HCT116 (cell line): ENCODE measurements at regions not wholly inside any gene's neighbourhood (a gene's known extent, or its start where the extent isn't known, plus 50 kb on each side); places are given as distances from the start of the nearest gene placed in this dataset.

ENCODE experiments used
- ATAC-seq: fragments of 200-7000 bp; cut with Tn5 transposase; 2 replicates; pipeline ENCODE4 v1.9.1; 2020; ENCODE audit warnings: mild to moderate bottlenecking, moderate library complexity
- BruUV-seq: library from RNA; stranded (reverse); fragments of 400-500 nt; replicated peaks from 2 replicates; lab custom pipeline; 2021; lab: Mats Ljungman, UMichigan
- CTCF ChIA-PET: fragments of 300-600 bp; sonication (Branson Sonifier 250); formaldehyde crosslinking; loops from one replicate; lab custom pipeline; 2021; ENCODE audit warnings: antibody characterized with exemption; lab: Charles Lee
- POLR2A ChIA-PET: fragments of 300-600, 350-600 bp; sonication (Branson Sonifier 250); formaldehyde crosslinking; loops from one replicate; lab custom pipeline; 2021; ENCODE audit warnings: antibody characterized with exemption; lab: Charles Lee
- RAD21 ChIA-PET, 2 experiments: fragments of 300-600 bp; sonication (Branson Sonifier 250); formaldehyde crosslinking; loops; one replicate each; lab custom pipeline; 2023; ENCODE audit warnings: low total read pairs in 2 of 2; ENCODE audit not compliant: uncharacterized antibody in 2 of 2, unreplicated experiment in 2 of 2, low non-redundant PET in 1 of 2; lab: Charles Lee
- DNase-seq: peaks from one replicate; pipeline ENCODE4 v3.0.0-alpha.2; 2010; ENCODE audit warnings: low read depth, low spot score
- H2AFZ ChIP-seq: fragments of 200-600 bp; shearing (Covaris generic), sonication (generic); 2 replicates; pipeline ENCODE4 v1.6.1; 2017; ENCODE audit warnings: low read depth, mixed run types, mixed read lengths, antibody characterized with exemption, low read length; ENCODE audit not compliant: poor library complexity, severe bottlenecking
- H3K27ac ChIP-seq: 2 replicates; pipeline ENCODE4 v1.5.1; 2012; ENCODE audit warnings: low read depth, low read length
- H3K27me3 ChIP-seq: fragments of 200-600 bp; sonication (generic); 2 replicates; pipeline ENCODE4 v1.6.1; 2016; ENCODE audit warnings: mixed run types, low read length, mixed read lengths; ENCODE audit not compliant: insufficient read depth
- H3K36me3 ChIP-seq, 2 experiments: fragments of 200-500 bp in 1 of 2; fragments of 200-600 bp in 1 of 2; sonication (Bioruptor generic) in 1 of 2; sonication (generic) in 1 of 2; 2 replicates each; pipeline versions ENCODE4 v1.5.1 to v1.6.1; 2014 to 2016; ENCODE audit warnings: low read length in 2 of 2, inconsistent platforms in 1 of 2, mixed read lengths in 1 of 2, mixed run types in 1 of 2; ENCODE audit not compliant: insufficient read depth in 2 of 2, control insufficient read depth in 1 of 2
- H3K4me1 ChIP-seq, 2 experiments: fragments of 200-600 bp in 1 of 2; sonication (generic) in 1 of 2; 2 replicates each; pipeline versions ENCODE4 v1.5.1 to v1.6.1; 2012 to 2017; ENCODE audit warnings: low read length in 2 of 2, inconsistent platforms in 1 of 2, mild to moderate bottlenecking in 1 of 2, mixed read lengths in 1 of 2, mixed run types in 1 of 2, moderate library complexity in 1 of 2; ENCODE audit not compliant: insufficient read depth in 2 of 2, control insufficient read depth in 1 of 2
- H3K4me2 ChIP-seq: fragments of 200-600 bp; sonication (generic); 2 replicates; pipeline ENCODE4 v1.6.1; 2017; ENCODE audit warnings: mixed run types, low read length, mixed read lengths
- H3K4me3 ChIP-seq, 2 experiments: fragments of 200-600 bp in 1 of 2; sonication (generic) in 1 of 2; replicated peaks in 1 of 2; 2 replicates each; pipeline ENCODE4 v1.5.1; 2011 to 2016; ENCODE audit warnings: low read length in 2 of 2, control low read depth in 1 of 2, low read depth in 1 of 2, mild to moderate bottlenecking in 1 of 2, mixed read lengths in 1 of 2, mixed run types in 1 of 2
- H3K79me2 ChIP-seq: fragments of 200-600 bp; sonication (generic); 2 replicates; pipeline ENCODE4 v1.6.1; 2017; ENCODE audit warnings: mild to moderate bottlenecking, mixed run types, low read length, moderate library complexity, mixed read lengths; ENCODE audit not compliant: insufficient read depth
- H3K9ac ChIP-seq: fragments of 200-600 bp; sonication (generic); 2 replicates; pipeline ENCODE4 v1.6.1; 2016; ENCODE audit warnings: low read length, mixed read lengths
- H3K9me2 ChIP-seq: fragments of 200-600 bp; sonication (generic), shearing (Covaris generic); 2 replicates; pipeline ENCODE4 v1.6.1; 2017; ENCODE audit warnings: mixed run types, mild to moderate bottlenecking, moderate library complexity; ENCODE audit not compliant: insufficient read depth
- H3K9me3 ChIP-seq, 2 experiments: fragments of 200-500 bp in 1 of 2; fragments of 200-600 bp in 1 of 2; sonication (Bioruptor generic) in 1 of 2; sonication (generic) in 1 of 2; 2 replicates each; pipeline ENCODE4 v1.6.1; 2014 to 2017; ENCODE audit warnings: low read length in 2 of 2, mixed read lengths in 2 of 2, inconsistent platforms in 1 of 2, low read depth in 1 of 2, mild to moderate bottlenecking in 1 of 2, mixed run types in 1 of 2, moderate library complexity in 1 of 2; ENCODE audit not compliant: control insufficient read depth in 1 of 2, insufficient read depth in 1 of 2
- H4K20me1 ChIP-seq: fragments of 200-600 bp; sonication (generic), shearing (Covaris generic); 2 replicates; pipeline ENCODE4 v1.6.1; 2017; ENCODE audit warnings: mixed run types, mild to moderate bottlenecking, moderate library complexity; ENCODE audit not compliant: insufficient read depth
- CBX3 ChIP-seq: IDR thresholded peaks from 2 replicates; pipeline ENCODE4 v1.6.1; 2012; ENCODE audit warnings: low read depth
- EGR1 ChIP-seq: IDR thresholded peaks from 2 replicates; pipeline ENCODE4 v1.6.1; 2012; ENCODE audit warnings: low read depth
- ELF1 ChIP-seq: IDR thresholded peaks from 2 replicates; pipeline ENCODE4 v1.6.1; 2012; ENCODE audit warnings: low read depth, borderline replicate concordance
- EZH2 ChIP-seq: fragments of 200-600 bp; sonication (generic); IDR thresholded peaks from 2 replicates; pipeline ENCODE4 v1.6.1; 2017; ENCODE audit warnings: antibody characterized with exemption, mixed run types
- EZH2phosphoT487 ChIP-seq: fragments of 200-600 bp; IDR thresholded peaks from 2 replicates; pipeline ENCODE4 v1.6.1; 2018; ENCODE audit warnings: antibody characterized with exemption, borderline replicate concordance
- JUND ChIP-seq: IDR thresholded peaks from 2 replicates; pipeline ENCODE4 v1.6.1; 2012
- POLR2A ChIP-seq: IDR thresholded peaks from 2 replicates; pipeline ENCODE4 v1.7.0; 2011; ENCODE audit warnings: borderline replicate concordance; ENCODE audit not compliant: insufficient read depth, insufficient read length; ENCODE audit errors: extremely low read depth
- POLR2AphosphoS5 ChIP-seq: IDR thresholded peaks from 2 replicates; pipeline ENCODE4 v1.6.1; 2011; ENCODE audit warnings: mild to moderate bottlenecking, low read depth, low read length, moderate library complexity
- RAD21 ChIP-seq: IDR thresholded peaks from 2 replicates; pipeline ENCODE4 v1.6.1; 2012; ENCODE audit warnings: low read depth, mild to moderate bottlenecking
- SIN3A ChIP-seq: IDR thresholded peaks from 2 replicates; pipeline ENCODE4 v1.6.1; 2012; ENCODE audit warnings: low read depth
- SRF ChIP-seq: IDR thresholded peaks from 2 replicates; pipeline ENCODE4 v1.6.1; 2012; ENCODE audit warnings: low read depth
- TCF7L2 ChIP-seq: IDR thresholded peaks from 2 replicates; pipeline ENCODE4 v1.7.0; 2011; ENCODE audit warnings: borderline replicate concordance, inconsistent platforms; ENCODE audit not compliant: insufficient read depth, insufficient read length; ENCODE audit errors: extremely low read depth
- ZFX ChIP-seq: fragments of 450-650 bp; IDR thresholded peaks from 2 replicates; pipeline ENCODE4 v1.6.1; 2017
- ZNF274 ChIP-seq: fragments of 200-500 bp; sonication (Bioruptor generic); IDR thresholded peaks from 2 replicates; pipeline ENCODE4 v1.6.1; 2014; ENCODE audit warnings: mild to moderate bottlenecking, low read depth, low read length, inconsistent platforms
- intact Hi-C: fragments of 100-400 bp; cut with micrococcal nuclease; formaldehyde crosslinking; loops from 2 replicates; pipeline ENCODE4 v1.10.0; 2022
- TF ChIP-seq, protein P1 (sequence below): IDR thresholded peaks from 2 replicates; pipeline ENCODE4 v1.6.1; 2012
- TF ChIP-seq, protein P2 (sequence below), 3 experiments: fragments of 200-600 bp in 1 of 3; sonication (generic) in 1 of 3; IDR thresholded peaks in 2 of 3; conservative IDR thresholded peaks in 1 of 3; 2 replicates each; pipeline ENCODE4 v1.5.1; 2012 to 2017; ENCODE audit warnings: low read depth in 2 of 3, low read length in 2 of 3, antibody characterized with exemption in 1 of 3, borderline replicate concordance in 1 of 3, control low read depth in 1 of 3, mild to moderate bottlenecking in 1 of 3, mixed read lengths in 1 of 3, mixed run types in 1 of 3, moderate library complexity in 1 of 3; ENCODE audit not compliant: insufficient read depth in 1 of 3

DNA sequence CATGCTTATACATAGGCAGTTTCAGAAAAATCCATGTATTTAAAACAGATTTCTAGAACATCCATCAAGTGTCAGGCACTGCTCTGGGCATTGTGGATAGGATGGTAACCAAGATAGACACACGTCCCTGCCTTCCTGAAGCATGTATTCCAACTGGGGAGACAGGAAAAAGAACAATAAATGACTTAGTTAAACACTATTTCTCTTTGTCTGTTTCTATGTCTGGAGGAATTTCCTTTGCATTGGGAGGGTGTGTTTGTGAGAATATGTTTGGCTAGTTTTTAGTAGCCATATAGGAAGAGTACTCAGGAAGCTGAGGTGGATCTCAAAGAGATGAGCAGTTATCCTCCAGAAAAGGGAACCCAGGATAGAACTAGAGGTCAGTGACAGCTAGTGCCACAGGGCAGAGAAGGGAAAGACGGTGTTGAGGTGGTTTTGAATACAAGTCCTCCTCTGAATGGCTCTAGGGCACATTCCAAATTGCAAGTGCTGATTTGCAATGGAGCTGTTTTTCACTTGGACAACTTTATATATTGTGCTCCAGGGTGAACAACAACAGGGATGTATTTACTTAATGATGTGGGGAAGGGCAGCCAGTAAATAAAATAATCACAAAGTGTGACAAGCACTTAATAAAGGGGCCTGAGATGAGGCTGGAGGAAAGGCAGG, 144.7 kb upstream of the SHB start:
- H3K9me2 ChIP-seq = no peaks in the 10 kb centered on the region
- TF ChIP-seq EGR1 (no peak), RAD21 (no peak), POLR2A (no peak), TCF7L2 (no peak), SRF (no peak), ZNF274 (no peak), EZH2phosphoT487 (no peak), SIN3A (no peak), CBX3 (no peak)
- TF ChIP-seq, protein P1, sequence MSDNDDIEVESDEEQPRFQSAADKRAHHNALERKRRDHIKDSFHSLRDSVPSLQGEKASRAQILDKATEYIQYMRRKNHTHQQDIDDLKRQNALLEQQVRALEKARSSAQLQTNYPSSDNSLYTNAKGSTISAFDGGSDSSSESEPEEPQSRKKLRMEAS = no peak
- CTCF ChIA-PET = no interaction called here
- no peak overlapping the region for H2AFZ ChIP-seq
- no peak for DNase-seq
- no peak overlapping the region for H3K27ac ChIP-seq
- no peak for ATAC-seq
- no peaks in the 10 kb centered on the region for H3K36me3 ChIP-seq
- no peaks in the 10 kb centered on the region for H3K79me2 ChIP-seq
- no peak overlapping the region for H3K4me2 ChIP-seq
- POLR2A ChIA-PET = no interaction called here
- no peak overlapping the region for H3K9ac ChIP-seq
- no peak overlapping the region for H3K4me3 ChIP-seq
- no peaks in the 10 kb centered on the region for H3K9me3 ChIP-seq
- intact Hi-C loops = no loop called here
- H3K27me3 ChIP-seq = no peaks in the 10 kb centered on the region
- no TSS peak for BruUV-seq
- RAD21 ChIA-PET = no interaction called here
- no peaks in the 10 kb centered on the region for H3K4me1 ChIP-seq
- H4K20me1 ChIP-seq = no peaks in the 10 kb centered on the region

DNA sequence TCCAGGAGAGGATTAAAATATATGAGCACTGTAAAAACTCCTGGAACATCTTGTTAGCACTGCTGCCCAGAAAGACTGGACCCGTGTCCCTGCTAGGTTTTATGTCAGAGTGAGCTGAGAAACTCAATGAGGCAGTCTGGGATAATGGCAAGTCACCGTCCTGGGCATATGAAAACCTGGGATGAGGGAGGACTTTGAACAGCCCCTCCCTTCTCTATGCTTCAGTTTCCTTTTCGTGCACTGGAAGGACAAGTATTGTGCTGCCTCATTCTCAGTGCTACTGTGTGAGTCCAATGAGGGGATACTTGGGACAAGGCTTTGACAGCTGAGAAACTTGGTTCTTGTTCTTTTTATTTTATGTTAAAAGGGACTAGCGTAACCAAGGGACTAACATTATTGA, 143.0 kb upstream of the SHB start:
- DNase-seq (no peak), ATAC-seq (no peak)
- Histone ChIP-seq H4K20me1 (no peaks in the 10 kb centered on the region), H3K36me3 (no peaks in the 10 kb centered on the region), H3K4me1 (peaks cover 0 to 9% of the 10 kb centered on the region in 2 experiments; a peak in 1 of 4 replicates), H3K79me2 (no peaks in the 10 kb centered on the region), H3K4me3 (no peak overlapping the region), H3K4me2 (no peak overlapping the region), H3K27ac (no peak overlapping the region), H3K27me3 (no peaks in the 10 kb centered on the region), H3K9me2 (no peaks in the 10 kb centered on the region), H3K9ac (no peak overlapping the region), H2AFZ (no peak overlapping the region), H3K9me3 (no peaks in the 10 kb centered on the region)
- ChIA-PET CTCF (no interaction called here), POLR2A (no interaction called here), RAD21 (no interaction called here)
- no TSS peak for BruUV-seq
- intact Hi-C loops = no loop called here
- no peak for TF ChIP-seq RAD21
- TF ChIP-seq SIN3A = no peak
- no peak for TF ChIP-seq POLR2AphosphoS5
- no peak for TF ChIP-seq EZH2phosphoT487
- no peak for TF ChIP-seq SRF
- no peak for TF ChIP-seq EGR1
- TF ChIP-seq, protein P2, sequence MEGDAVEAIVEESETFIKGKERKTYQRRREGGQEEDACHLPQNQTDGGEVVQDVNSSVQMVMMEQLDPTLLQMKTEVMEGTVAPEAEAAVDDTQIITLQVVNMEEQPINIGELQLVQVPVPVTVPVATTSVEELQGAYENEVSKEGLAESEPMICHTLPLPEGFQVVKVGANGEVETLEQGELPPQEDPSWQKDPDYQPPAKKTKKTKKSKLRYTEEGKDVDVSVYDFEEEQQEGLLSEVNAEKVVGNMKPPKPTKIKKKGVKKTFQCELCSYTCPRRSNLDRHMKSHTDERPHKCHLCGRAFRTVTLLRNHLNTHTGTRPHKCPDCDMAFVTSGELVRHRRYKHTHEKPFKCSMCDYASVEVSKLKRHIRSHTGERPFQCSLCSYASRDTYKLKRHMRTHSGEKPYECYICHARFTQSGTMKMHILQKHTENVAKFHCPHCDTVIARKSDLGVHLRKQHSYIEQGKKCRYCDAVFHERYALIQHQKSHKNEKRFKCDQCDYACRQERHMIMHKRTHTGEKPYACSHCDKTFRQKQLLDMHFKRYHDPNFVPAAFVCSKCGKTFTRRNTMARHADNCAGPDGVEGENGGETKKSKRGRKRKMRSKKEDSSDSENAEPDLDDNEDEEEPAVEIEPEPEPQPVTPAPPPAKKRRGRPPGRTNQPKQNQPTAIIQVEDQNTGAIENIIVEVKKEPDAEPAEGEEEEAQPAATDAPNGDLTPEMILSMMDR (IDR thresholded peaks at IDR 0.05 in 2 of 3, conservative IDR thresholded peaks at IDR 0.05 in 1 of 3; ENCODE audit: borderline replicate concordance in 1 of 3, insufficient read depth in 1 of 3, low read depth in 2 of 3, low read length in 2 of 3) = no peak
- no peak for TF ChIP-seq ELF1
- TF ChIP-seq EZH2 = no peak
- no peak for TF ChIP-seq CBX3
- TF ChIP-seq ZFX = no peak
- TF ChIP-seq TCF7L2 = no peak
- TF ChIP-seq ZNF274 = no peak
- no peak for TF ChIP-seq JUND
